Common myeloid progenitor, CD34-positive (primary cell): ENCODE measurements at regions not wholly inside any gene's neighbourhood (a gene's known extent, or its start where the extent isn't known, plus 50 kb on each side); places are given as distances from the start of the nearest gene placed in this dataset.

ENCODE experiments used
- CTCF ChIA-PET: fragments of 350-600 bp; sonication (Branson Sonifier 250); formaldehyde crosslinking; loops from one replicate; lab custom pipeline; 2021; ENCODE audit warnings: antibody characterized with exemption; lab: Charles Lee
- POLR2A ChIA-PET: fragments of 350-600 bp; sonication (Branson Sonifier 250); formaldehyde crosslinking; loops from one replicate; lab custom pipeline; 2021; ENCODE audit warnings: antibody characterized with exemption; lab: Charles Lee
- DNase-seq, 3 donors: peaks; one replicate each; pipeline versions ENCODE4 v3.0.0 to v3.0.0-alpha.2; 2013
- H3K27ac ChIP-seq, 2 experiments: 1 replicate in 1 of 2; 2 replicates in 1 of 2; pipeline ENCODE4 v1.7.0; 2013; ENCODE audit warnings: inconsistent platforms in 2 of 2, low read length in 2 of 2, mild to moderate bottlenecking in 2 of 2, low read depth in 1 of 2, moderate library complexity in 1 of 2; ENCODE audit not compliant: severe bottlenecking in 2 of 2, insufficient read depth in 1 of 2, poor library complexity in 1 of 2
- H3K27me3 ChIP-seq, 5 experiments: replicated peaks in 2 of 5; 1 replicate in 3 of 5; 2 replicates in 2 of 5; pipeline versions ENCODE4 v1.6.1 to v1.7.0; 2013; ENCODE audit warnings: low read length in 4 of 5, mild to moderate bottlenecking in 2 of 5, moderate library complexity in 2 of 5, inconsistent platforms in 1 of 5; ENCODE audit not compliant: insufficient read depth in 5 of 5, control insufficient read depth in 4 of 5
- H3K36me3 ChIP-seq, 4 experiments: 1 replicate in 2 of 4; 2 replicates in 2 of 4; pipeline versions ENCODE4 v1.6.1 to v1.7.0; 2013; ENCODE audit warnings: low read length in 3 of 4, control low read depth in 1 of 4, mild to moderate bottlenecking in 1 of 4; ENCODE audit not compliant: control insufficient read depth in 4 of 4, insufficient read depth in 4 of 4
- H3K4me1 ChIP-seq, 4 experiments: 1 replicate in 3 of 4; 2 replicates in 1 of 4; pipeline versions ENCODE4 v1.6.1 to v1.7.1; 2013; ENCODE audit warnings: low read length in 3 of 4, mild to moderate bottlenecking in 3 of 4, control low read depth in 1 of 4, inconsistent platforms in 1 of 4, moderate library complexity in 1 of 4; ENCODE audit not compliant: control insufficient read depth in 4 of 4, insufficient read depth in 4 of 4; ENCODE audit errors: control extremely low read depth in 1 of 4
- H3K4me3 ChIP-seq, 7 experiments: 1 replicate in 4 of 7; 2 replicates in 3 of 7; pipeline versions ENCODE4 v1.5.1 to v1.7.0; 2013; ENCODE audit warnings: mild to moderate bottlenecking in 7 of 7, low read length in 6 of 7, moderate library complexity in 6 of 7, inconsistent platforms in 2 of 7, low read depth in 2 of 7, control low read depth in 1 of 7; ENCODE audit not compliant: insufficient read depth in 4 of 7, control insufficient read depth in 1 of 7; ENCODE audit errors: extremely low read depth in 1 of 7
- H3K9me3 ChIP-seq, 5 experiments: 1 replicate in 4 of 5; 2 replicates in 1 of 5; pipeline versions ENCODE4 v1.6.1 to v1.7.1; 2013; ENCODE audit warnings: low read length in 4 of 5, mild to moderate bottlenecking in 2 of 5, inconsistent platforms in 1 of 5, low read depth in 1 of 5, moderate library complexity in 1 of 5; ENCODE audit not compliant: control insufficient read depth in 4 of 5, insufficient read depth in 2 of 5; ENCODE audit errors: control extremely low read depth in 1 of 5
- WGBS: methylation state at CpG from one replicate; pipeline ENCODE4 v1.1.5; 2013; ENCODE audit not compliant: insufficient coverage; 5-methylcytosine and 5-hydroxymethylcytosine counted together

DNA sequence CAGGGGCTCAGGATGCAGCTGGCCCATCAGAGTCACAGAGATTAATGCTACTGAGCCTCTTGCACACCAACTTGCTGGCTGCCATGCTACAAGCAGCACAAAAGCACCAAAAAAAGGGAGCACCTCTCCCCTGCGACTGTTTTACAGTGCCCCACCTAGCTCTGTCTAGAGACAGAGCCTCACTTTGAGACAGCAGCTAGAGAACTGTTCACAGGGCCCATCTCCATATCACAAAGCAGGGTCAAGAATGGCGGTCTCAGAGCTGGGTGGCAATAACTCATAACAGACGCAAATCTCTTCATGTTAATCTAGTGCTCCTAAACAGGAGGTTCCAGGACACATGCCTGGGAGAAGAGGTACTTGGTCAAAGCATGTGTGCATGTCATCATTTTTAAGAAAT lies 953.0 kb downstream of the DCDC2C start:
- no peak for DNase-seq
- POLR2A ChIA-PET: no interaction called here
- H3K4me3 ChIP-seq: no peak overlapping the region
- H3K4me1 ChIP-seq: no peaks in the 10 kb centered on the region
- H3K36me3 ChIP-seq: no peaks in the 10 kb centered on the region
- H3K27ac ChIP-seq: no peak overlapping the region
- CTCF ChIA-PET: interaction anchor here (0.9 kb wide), 1 partner anchor 16 kb away, joined by 3 read pairs; no protein-coding TSS in a partner anchor
- no peaks in the 10 kb centered on the region for H3K9me3 ChIP-seq
- H3K27me3 ChIP-seq: no peaks in the 10 kb centered on the region
- 100% methylated on average over 2 of the region's 3 CpGs for WGBS

DNA sequence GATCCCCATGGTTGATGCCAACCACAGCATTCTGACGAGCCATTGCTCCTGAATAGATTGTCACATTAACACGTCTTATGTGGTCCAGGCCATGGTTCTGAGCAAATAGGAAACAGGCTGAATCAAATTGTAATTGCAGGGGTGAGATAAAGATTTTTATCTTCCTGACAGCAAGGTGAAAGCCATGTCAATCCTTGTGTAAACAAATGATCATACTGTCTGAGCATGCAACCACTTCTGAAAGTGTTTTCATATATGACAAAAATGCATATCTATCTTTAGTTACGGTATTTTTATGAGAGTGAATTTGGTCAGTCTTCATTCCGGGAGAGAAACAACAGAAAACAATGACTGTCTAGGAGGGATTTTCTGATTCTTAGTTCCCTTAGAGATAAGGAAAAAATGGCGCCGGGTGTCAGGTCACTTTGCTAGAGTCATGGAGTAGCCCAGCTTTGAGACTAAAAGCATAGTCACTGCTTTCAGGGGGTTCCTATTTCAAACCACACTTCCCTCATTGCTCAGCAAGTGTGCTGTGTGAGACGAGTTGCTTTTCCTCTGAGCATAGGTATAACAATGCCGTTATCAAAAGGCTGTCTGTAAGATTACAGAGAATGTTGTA lies 958.9 kb downstream of the DCDC2C start:
- Histone ChIP-seq H3K9me3 (no peaks in the 10 kb centered on the region), H3K4me1 (no peaks in the 10 kb centered on the region), H3K27ac (no peak overlapping the region), H3K4me3 (no peak overlapping the region), H3K36me3 (no peaks in the 10 kb centered on the region), H3K27me3 (no peaks in the 10 kb centered on the region)
- ChIA-PET POLR2A (no interaction called here), CTCF (no interaction called here)
- WGBS: 79% methylated on average over 8 of the region's 8 CpGs
- DNase-seq: no peak

DNA sequence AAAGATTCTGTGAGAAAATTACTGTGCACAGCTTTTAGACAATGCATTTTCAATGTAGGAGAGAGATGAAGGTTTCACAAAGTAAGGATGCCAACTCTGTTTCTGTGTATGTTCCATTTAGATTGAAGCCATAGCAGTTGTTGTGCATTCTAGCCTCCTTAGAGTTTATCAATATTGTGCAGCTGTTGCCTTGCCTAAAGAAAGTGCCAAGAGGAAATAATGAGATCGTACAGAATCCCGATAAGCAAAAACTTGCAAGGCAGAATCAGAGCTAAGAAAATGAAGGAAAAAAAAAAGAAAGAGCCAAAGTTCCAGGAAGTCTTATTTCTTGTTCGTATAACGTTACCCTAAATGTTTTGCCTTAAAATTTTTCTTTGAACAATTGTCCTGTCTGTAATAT lies 965.0 kb downstream of the DCDC2C start:
- H3K4me3 ChIP-seq: no peak overlapping the region
- no peaks in the 10 kb centered on the region for H3K9me3 ChIP-seq
- 64% methylated on average over 4 of the region's 4 CpGs for WGBS
- ChIA-PET CTCF (interaction anchor here (0.5 kb wide), 1 partner anchor 649 kb away, joined by 3 read pairs; no protein-coding TSS in a partner anchor), POLR2A (no interaction called here)
- peak; percentile 2 to 21 (median 6) for DNase-seq
- no peak overlapping the region for H3K27ac ChIP-seq
- H3K4me1 ChIP-seq: no peaks in the 10 kb centered on the region
- no peaks in the 10 kb centered on the region for H3K27me3 ChIP-seq
- no peaks in the 10 kb centered on the region for H3K36me3 ChIP-seq

DNA sequence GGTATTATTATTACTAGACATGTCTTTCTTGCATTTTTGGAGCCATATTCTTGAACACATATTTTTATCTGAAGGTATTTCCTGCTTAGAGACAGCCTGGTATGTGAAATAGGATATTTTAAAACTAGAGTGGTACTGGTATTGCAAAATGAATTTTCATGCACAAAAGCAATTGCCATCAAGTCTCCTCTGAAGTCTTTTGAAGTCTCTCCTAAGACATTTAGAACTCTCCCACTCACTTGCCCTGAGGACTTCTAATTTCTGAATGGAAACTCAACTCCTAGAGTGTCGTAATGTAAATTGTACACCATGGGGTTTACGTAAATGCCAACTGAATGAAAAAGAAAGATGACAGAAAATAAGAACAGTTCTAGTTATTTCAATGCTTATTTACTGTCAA lies 967.0 kb downstream of the DCDC2C start:
- H3K9me3 ChIP-seq: no peaks in the 10 kb centered on the region
- CTCF ChIA-PET: no interaction called here
- no CpG with 5 or more reads among the region's 2 CpGs for WGBS
- H3K36me3 ChIP-seq: no peaks in the 10 kb centered on the region
- POLR2A ChIA-PET: no interaction called here
- no peak overlapping the region for H3K27ac ChIP-seq
- no peak for DNase-seq
- H3K27me3 ChIP-seq: no peaks in the 10 kb centered on the region
- H3K4me3 ChIP-seq: no peak overlapping the region
- no peaks in the 10 kb centered on the region for H3K4me1 ChIP-seq

DNA sequence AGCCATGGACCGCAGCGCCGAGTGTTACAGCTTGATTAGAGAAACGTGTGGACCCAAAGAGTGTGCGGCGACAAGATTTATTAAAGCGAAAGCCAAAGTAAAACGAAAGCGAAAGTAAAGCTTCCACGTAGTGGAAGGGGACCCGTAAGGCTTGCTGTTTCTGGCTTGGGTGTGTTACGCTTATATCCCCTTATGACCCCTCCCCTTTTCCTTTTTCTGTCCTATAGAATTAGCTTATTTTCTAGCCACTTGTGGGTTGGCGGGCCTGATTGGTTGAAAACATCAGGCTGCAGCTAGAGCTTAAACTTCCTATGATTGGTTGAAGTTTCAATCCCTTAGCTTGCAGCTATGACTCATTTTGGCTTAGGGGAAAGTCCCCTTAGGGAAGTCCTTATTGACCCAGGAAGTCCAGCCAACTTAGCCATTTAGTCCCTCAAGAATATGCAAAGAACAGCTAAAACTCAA lies 969.7 kb downstream of the DCDC2C start:
- peak; percentile 17 to 62 (median 25) for DNase-seq
- no peaks in the 10 kb centered on the region for H3K36me3 ChIP-seq
- 88% methylated on average over 10 of the region's 13 CpGs for WGBS
- H3K27me3 ChIP-seq: no peaks in the 10 kb centered on the region
- H3K4me3 ChIP-seq: peak overlapping the region in 3 of 7 experiments; percentile 11 to 49 (median 42)
- ChIA-PET CTCF (no interaction called here), POLR2A (no interaction called here)
- H3K27ac ChIP-seq: no peak overlapping the region
- H3K9me3 ChIP-seq: no peaks in the 10 kb centered on the region
- H3K4me1 ChIP-seq: no peaks in the 10 kb centered on the region

DNA sequence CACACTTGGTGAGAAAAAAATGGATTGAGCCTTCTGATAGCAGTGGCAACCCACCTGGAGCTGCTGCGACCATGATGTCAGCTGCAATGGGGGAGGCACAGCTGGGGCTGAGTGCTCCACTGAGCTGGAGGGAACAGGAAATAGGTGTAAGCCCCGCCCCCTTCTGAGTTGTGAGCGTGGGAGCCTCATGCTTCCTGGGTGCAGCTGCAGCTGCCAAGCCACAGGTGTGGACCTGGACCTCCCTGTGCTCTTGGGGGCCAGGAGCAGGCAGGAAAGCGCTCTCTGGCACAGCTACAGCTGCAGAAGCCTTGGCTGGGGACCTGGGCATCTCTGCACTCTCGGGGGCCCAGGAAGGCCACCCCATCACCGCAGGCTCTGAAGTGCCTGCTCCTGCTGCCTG lies 970.6 kb downstream of the DCDC2C start:
- ChIA-PET CTCF (no interaction called here), POLR2A (no interaction called here)
- H3K4me1 ChIP-seq: no peaks in the 10 kb centered on the region
- no peak overlapping the region for H3K27ac ChIP-seq
- no peak overlapping the region for H3K4me3 ChIP-seq
- 75% methylated on average over 3 of the region's 6 CpGs for WGBS
- no peaks in the 10 kb centered on the region for H3K9me3 ChIP-seq
- DNase-seq: peak in 1 of 3 donors; percentile 1
- H3K27me3 ChIP-seq: no peaks in the 10 kb centered on the region
- no peaks in the 10 kb centered on the region for H3K36me3 ChIP-seq

DNA sequence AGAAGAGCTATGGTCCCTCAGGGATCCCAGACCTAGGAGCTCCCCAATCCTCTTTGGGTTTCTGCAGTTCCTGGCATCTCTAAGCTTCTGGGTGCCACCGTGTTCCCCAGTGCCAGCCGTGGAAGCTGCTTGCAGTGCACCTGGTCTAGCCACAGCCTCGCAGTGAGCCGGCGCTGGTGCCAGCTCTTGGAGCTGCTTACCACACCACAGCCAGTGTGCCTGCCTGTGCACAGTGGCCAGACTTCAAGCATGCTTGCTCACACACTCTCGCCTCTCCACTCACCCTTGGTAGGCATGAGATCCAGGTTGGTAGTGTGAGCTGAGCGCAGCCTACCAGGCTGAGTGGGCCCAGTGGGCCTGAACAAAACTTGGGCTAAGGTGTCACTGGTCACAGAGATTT lies 971.9 kb downstream of the DCDC2C start:
- no peaks in the 10 kb centered on the region for H3K36me3 ChIP-seq
- no peaks in the 10 kb centered on the region for H3K27me3 ChIP-seq
- no peak for DNase-seq
- ChIA-PET POLR2A (no interaction called here), CTCF (no interaction called here)
- no peaks in the 10 kb centered on the region for H3K9me3 ChIP-seq
- WGBS: 100% methylated on average over 6 of the region's 7 CpGs
- no peak overlapping the region for H3K27ac ChIP-seq
- H3K4me3 ChIP-seq: no peak overlapping the region
- H3K4me1 ChIP-seq: no peaks in the 10 kb centered on the region
